Type B pancreatic cell (in vitro differentiated cells): ENCODE measurements at regions not wholly inside any gene's neighbourhood (a gene's known extent, or its start where the extent isn't known, plus 50 kb on each side); places are given as distances from the start of the nearest gene placed in this dataset.

Experiments used
- DNase-seq: peaks from one replicate; pipeline ENCODE4 v3.0.0; 2021; ENCODE audit warnings: mixed read lengths; ENCODE audit not compliant: unreplicated experiment; ENCODE audit errors: extremely low spot score
- H3K27ac Mint-ChIP-seq: 2 replicates; pipeline ENCODE4 v1.8.0; 2021; ENCODE audit warnings: mild to moderate bottlenecking, mixed read lengths
- H3K27me3 Mint-ChIP-seq: 2 replicates; pipeline ENCODE4 v1.8.0; 2021; ENCODE audit warnings: mixed read lengths
- H3K36me3 Mint-ChIP-seq: 2 replicates; pipeline ENCODE4 v1.8.0; 2021; ENCODE audit warnings: mixed read lengths
- H3K4me1 Mint-ChIP-seq: one replicate; pipeline ENCODE4 v1.8.0; 2021; ENCODE audit warnings: mixed read lengths; ENCODE audit not compliant: unreplicated experiment
- H3K4me3 Mint-ChIP-seq: 2 replicates; pipeline ENCODE4 v1.8.0; 2021; ENCODE audit warnings: mild to moderate bottlenecking, mixed read lengths
- H3K9me3 Mint-ChIP-seq: 2 replicates; pipeline ENCODE4 v1.8.0; 2021; ENCODE audit warnings: mixed read lengths
- CTCF ChIP-seq: fragments of 200-600 bp; sonication (generic); conservative IDR thresholded peaks from 2 replicates; pipeline ENCODE4 v1.5.0; 2021; ENCODE audit warnings: antibody characterized with exemption, mild to moderate bottlenecking

- Mint-ChIP-seq H3K4me1 (no peaks in the 10 kb centered on the region), H3K27ac (no peak overlapping the region), H3K27me3 (no peaks in the 10 kb centered on the region), H3K36me3 (no peaks in the 10 kb centered on the region), H3K9me3 (no peaks in the 10 kb centered on the region), H3K4me3 (no peak overlapping the region)
- DNase-seq, result no peak
- TF ChIP-seq CTCF, result no peak
Observed at GRCh38 chr15:97406841-97407240, 553.7 kb upstream of the ARRDC4 start.

GRCh38 chr15:97410897-97411575 lies 549.5 kb upstream of the ARRDC4 start:
- no peak for DNase-seq
- H3K4me1 Mint-ChIP-seq, result no peaks in the 10 kb centered on the region
- H3K36me3 Mint-ChIP-seq, result no peaks in the 10 kb centered on the region
- no peak for TF ChIP-seq CTCF
- no peak overlapping the region for H3K4me3 Mint-ChIP-seq
- no peaks in the 10 kb centered on the region for H3K27me3 Mint-ChIP-seq
- H3K9me3 Mint-ChIP-seq, result no peaks in the 10 kb centered on the region
- no peak overlapping the region for H3K27ac Mint-ChIP-seq

- H3K27me3 Mint-ChIP-seq, result no peaks in the 10 kb centered on the region
- H3K27ac Mint-ChIP-seq, result no peak overlapping the region
- no peaks in the 10 kb centered on the region for H3K4me1 Mint-ChIP-seq
- no peaks in the 10 kb centered on the region for H3K36me3 Mint-ChIP-seq
- no peak for DNase-seq
- H3K9me3 Mint-ChIP-seq, result peaks cover 7% of the 10 kb centered on the region
- TF ChIP-seq CTCF, result no peak
- no peak overlapping the region for H3K4me3 Mint-ChIP-seq
Observed at GRCh38 chr15:97420130-97420529, 540.4 kb upstream of the ARRDC4 start.

- no peaks in the 10 kb centered on the region for H3K27me3 Mint-ChIP-seq
- H3K36me3 Mint-ChIP-seq, result no peaks in the 10 kb centered on the region
- no peak for DNase-seq
- no peak for TF ChIP-seq CTCF
- no peak overlapping the region for H3K4me3 Mint-ChIP-seq
- no peak overlapping the region for H3K27ac Mint-ChIP-seq
- H3K9me3 Mint-ChIP-seq, result no peaks in the 10 kb centered on the region
- H3K4me1 Mint-ChIP-seq, result no peaks in the 10 kb centered on the region
Observed at GRCh38 chr15:97425596-97425995, 534.9 kb upstream of the ARRDC4 start.

- H3K4me1 Mint-ChIP-seq, result no peaks in the 10 kb centered on the region
- H3K27me3 Mint-ChIP-seq, result no peaks in the 10 kb centered on the region
- H3K9me3 Mint-ChIP-seq, result no peaks in the 10 kb centered on the region
- H3K27ac Mint-ChIP-seq, result no peak overlapping the region
- no peak for DNase-seq
- H3K4me3 Mint-ChIP-seq, result no peak overlapping the region
- no peak for TF ChIP-seq CTCF
- H3K36me3 Mint-ChIP-seq, result no peaks in the 10 kb centered on the region
Observed at GRCh38 chr15:97443101-97443500, 517.4 kb upstream of the ARRDC4 start.

GRCh38 chr15:97446138-97446537 lies 514.4 kb upstream of the ARRDC4 start:
- H3K27me3 Mint-ChIP-seq, result no peaks in the 10 kb centered on the region

More at GRCh38 chr15:97446138-97446537, 514.4 kb upstream of the ARRDC4 start:
- Mint-ChIP-seq H3K36me3 (no peaks in the 10 kb centered on the region), H3K4me1 (no peaks in the 10 kb centered on the region), H3K27ac (no peak overlapping the region), H3K9me3 (no peaks in the 10 kb centered on the region), H3K4me3 (no peak overlapping the region)
- no peak for DNase-seq
- TF ChIP-seq CTCF, result no peak
